M059J (cell line): ENCODE measurements at regions not wholly inside any gene's neighbourhood (a gene's known extent, or its start where the extent isn't known, plus 50 kb on each side); places are given as distances from the start of the nearest gene placed in this dataset.

Experiments
- DNase-seq: peaks from one replicate; pipeline ENCODE4 v3.0.0-alpha.2; 2012; ENCODE audit warnings: low read depth

GRCh38 chr10:110436554-110437350 is 61.0 kb upstream of the DUSP5 start:
- no peak for DNase-seq

- DNase-seq: no peak
Measured at GRCh38 chr10:110437351-110437605, 60.4 kb upstream of the DUSP5 start.

- DNase-seq: no peak
Measured at GRCh38 chr10:110437761-110438341, 59.9 kb upstream of the DUSP5 start.

GRCh38 chr10:110442746-110443145 is 55.0 kb upstream of the DUSP5 start:
- DNase-seq: no peak

- no peak for DNase-seq
Measured at GRCh38 chr10:110443239-110444003, 54.3 kb upstream of the DUSP5 start.

DNA sequence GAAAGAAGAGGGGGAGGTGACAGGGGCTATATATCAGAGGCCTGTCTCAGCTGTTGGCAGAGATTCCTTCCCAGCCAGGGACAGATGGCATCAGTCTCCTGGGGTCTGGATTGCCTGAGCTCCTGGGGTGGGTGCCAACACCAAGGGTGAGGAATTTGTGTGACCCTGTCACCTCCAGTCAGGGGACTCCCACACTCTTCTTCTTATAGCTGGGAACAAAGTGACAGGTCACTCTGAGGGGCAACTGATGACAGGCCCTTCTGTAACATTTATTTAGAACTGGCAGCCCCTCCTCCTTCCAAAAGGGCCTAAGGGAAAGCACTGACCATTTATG is 53.7 kb upstream of the DUSP5 start:
- no peak for DNase-seq

- DNase-seq: no peak
Measured at GRCh38 chr10:110445871-110446270, 51.8 kb upstream of the DUSP5 start.

- no peak for DNase-seq
Measured at GRCh38 chr10:110446277-110446676, 51.4 kb upstream of the DUSP5 start.

GRCh38 chr10:110446954-110447608 is 50.6 kb upstream of the DUSP5 start:
- DNase-seq: peak; percentile 87

DNA sequence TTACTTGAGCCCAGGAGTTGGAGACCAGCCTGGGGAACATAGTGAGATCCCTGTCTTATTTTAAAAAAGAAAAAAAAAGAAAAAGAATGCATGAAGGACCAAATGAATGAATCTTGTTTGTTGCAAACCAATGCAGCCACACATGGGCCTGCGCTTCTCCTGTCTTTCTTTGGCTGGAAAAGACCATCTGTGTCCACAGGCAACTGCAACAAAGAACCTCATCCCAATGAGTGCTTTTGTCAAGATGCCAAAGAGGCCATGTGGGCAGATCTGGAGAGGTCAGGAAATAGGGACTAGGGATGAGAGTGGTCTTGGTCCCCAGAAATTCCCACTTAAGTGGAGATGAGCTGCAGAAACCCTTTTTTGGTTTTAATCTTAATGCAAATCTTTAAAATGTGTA is 49.8 kb upstream of the DUSP5 start:
- DNase-seq: no peak
